ENCODE measurements at regions not wholly inside any gene's neighbourhood (a gene's known extent, or its start where the extent isn't known, plus 50 kb on each side); places are given as distances from the start of the nearest gene placed in this dataset.

GRCh38 chr18:78128004-78128403 lies 851.6 kb upstream of the SALL3 start:
- Histone ChIP-seq H3K36me3 (ENCODE audit: insufficient read depth, insufficient read length, low read length) (no peaks in the 10 kb centered on the region), H3K9me3 (ENCODE audit: insufficient read depth, low read length) (no peaks in the 10 kb centered on the region), H3K4me1 (ENCODE audit: insufficient read depth, insufficient read length) (no peaks in the 10 kb centered on the region), H3K4me3 (ENCODE audit: insufficient read length, low read depth) (no peak overlapping the region), H3K27me3 (ENCODE audit: insufficient read depth, insufficient read length) (peaks cover 100% of the 10 kb centered on the region), H3K9ac (ENCODE audit: insufficient read length, low read depth) (no peak overlapping the region)
- DNase-seq (ENCODE audit: low read depth, low spot score) = no peak
- TF ChIP-seq YY1 (IDR thresholded peaks at IDR 0.05; ENCODE audit: insufficient read depth, insufficient read length) (no peak), SUZ12 (IDR thresholded peaks at IDR 0.05; ENCODE audit: extremely low read depth, insufficient read depth, insufficient read length) (no peak)

DNA sequence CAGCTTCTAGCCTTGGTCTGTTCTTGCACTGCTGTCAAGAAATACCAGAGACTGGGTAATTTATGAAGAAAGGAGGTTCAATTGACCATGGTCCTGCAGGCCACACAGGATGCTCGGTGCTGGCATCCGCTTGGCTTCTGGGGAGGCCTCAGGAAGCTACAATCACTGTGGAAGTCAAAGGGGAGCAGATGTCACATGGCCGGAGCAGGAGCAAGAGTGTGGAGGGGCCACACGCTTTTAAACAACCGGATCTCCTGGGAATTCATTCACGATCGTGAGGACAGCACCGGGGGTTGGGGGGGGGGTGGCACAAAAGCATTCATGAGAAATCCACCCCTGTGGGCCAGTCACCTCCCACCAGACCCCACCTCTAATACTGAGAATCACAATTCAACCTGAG lies 850.4 kb upstream of the SALL3 start:
- no peak overlapping the region for H3K4me3 ChIP-seq (ENCODE audit: insufficient read length, low read depth)
- no peaks in the 10 kb centered on the region for H3K4me1 ChIP-seq (ENCODE audit: insufficient read depth, insufficient read length)
- no peaks in the 10 kb centered on the region for H3K9me3 ChIP-seq (ENCODE audit: insufficient read depth, low read length)
- H3K9ac ChIP-seq (ENCODE audit: insufficient read length, low read depth) = no peak overlapping the region
- no peak for DNase-seq (ENCODE audit: low read depth, low spot score)
- peaks cover 100% of the 10 kb centered on the region for H3K27me3 ChIP-seq (ENCODE audit: insufficient read depth, insufficient read length)
- TF ChIP-seq YY1 (IDR thresholded peaks at IDR 0.05; ENCODE audit: insufficient read depth, insufficient read length) (no peak), SUZ12 (IDR thresholded peaks at IDR 0.05; ENCODE audit: extremely low read depth, insufficient read depth, insufficient read length) (no peak), ZNF274 (IDR thresholded peaks at IDR 0.05; ENCODE audit: low read depth, low read length) (no peak)
- H3K36me3 ChIP-seq (ENCODE audit: insufficient read depth, insufficient read length, low read length) = no peaks in the 10 kb centered on the region

DNA sequence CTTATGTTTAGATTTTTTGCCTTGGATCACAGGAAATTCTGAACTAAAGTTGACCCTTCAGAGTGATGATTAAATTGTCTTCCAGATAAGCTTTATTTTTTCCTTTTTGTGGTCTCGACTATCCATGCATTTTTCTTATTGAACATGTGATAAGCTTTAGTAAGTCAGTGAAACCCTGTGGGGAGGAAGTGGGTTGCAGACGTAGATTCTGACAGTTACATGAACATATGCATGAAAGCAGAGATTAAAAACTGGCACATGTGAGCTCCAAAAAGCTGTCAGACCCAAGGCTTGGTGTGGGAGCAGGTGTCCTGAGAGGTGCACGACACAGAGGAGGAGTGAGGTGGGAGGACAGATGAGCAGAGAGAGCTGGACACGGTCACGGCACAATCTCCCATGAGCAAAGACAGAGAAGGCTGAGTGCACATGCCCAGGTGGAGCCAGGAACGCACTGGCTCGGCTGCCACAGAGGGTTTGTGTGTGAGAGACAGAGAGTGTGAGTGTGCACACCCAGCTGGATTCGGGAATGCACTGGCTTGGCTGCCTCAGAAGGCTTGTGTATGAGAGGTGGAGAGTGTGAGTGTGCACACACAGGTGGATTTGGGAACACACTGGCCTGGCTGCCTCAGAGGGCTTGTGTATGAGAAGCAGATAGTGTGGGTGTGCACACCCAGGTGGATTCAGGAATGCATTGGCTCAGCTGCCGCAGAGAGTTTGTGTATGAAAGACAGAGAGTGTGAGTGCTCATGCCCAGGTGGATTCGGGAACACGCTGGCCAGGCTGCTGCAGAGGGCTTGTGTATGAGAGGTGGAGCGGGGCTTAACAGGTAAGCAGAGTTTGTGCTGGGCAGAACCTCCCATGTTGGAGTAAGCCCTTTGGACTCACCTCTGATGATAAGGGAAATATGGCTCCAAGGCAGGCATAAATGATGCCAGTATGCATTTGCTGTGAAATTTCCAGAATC lies 849.1 kb upstream of the SALL3 start:
- no peaks in the 10 kb centered on the region for H3K4me1 ChIP-seq (ENCODE audit: insufficient read depth, insufficient read length)
- H3K27me3 ChIP-seq (ENCODE audit: insufficient read depth, insufficient read length) = peaks cover 100% of the 10 kb centered on the region
- H3K4me3 ChIP-seq (ENCODE audit: insufficient read length, low read depth) = no peak overlapping the region
- DNase-seq (ENCODE audit: low read depth, low spot score) = no peak
- H3K36me3 ChIP-seq (ENCODE audit: insufficient read depth, insufficient read length, low read length) = no peaks in the 10 kb centered on the region
- H3K9ac ChIP-seq (ENCODE audit: insufficient read length, low read depth) = no peak overlapping the region
- 0 out of 2 replicates have a peak, but pooled peaks cover 2% of the 10 kb centered on the region for H3K9me3 ChIP-seq (ENCODE audit: insufficient read depth, low read length)
- TF ChIP-seq SUZ12 (IDR thresholded peaks at IDR 0.05; ENCODE audit: extremely low read depth, insufficient read depth, insufficient read length) = no peak
- no peak for TF ChIP-seq YY1 (IDR thresholded peaks at IDR 0.05; ENCODE audit: insufficient read depth, insufficient read length)
- no peak for TF ChIP-seq ZNF274 (IDR thresholded peaks at IDR 0.05; ENCODE audit: low read depth, low read length)

DNA sequence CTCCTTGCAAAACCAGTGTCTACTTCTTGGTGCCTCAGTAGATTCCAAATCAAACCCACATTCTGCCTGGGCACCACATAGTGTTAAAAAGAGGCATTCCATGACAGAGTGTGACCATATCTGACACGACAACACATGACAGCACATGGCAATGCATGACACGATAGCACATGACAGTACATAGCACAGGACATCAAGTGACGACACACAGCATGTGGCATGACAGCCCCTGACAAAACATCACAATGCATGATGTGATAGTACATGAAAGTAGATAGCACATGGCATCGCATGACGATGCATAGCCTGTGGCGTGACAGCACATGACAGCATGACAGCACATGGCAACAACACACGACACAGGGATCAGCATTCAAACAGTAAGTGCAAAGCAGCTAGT lies 845.9 kb upstream of the SALL3 start:
- TF ChIP-seq YY1 (IDR thresholded peaks at IDR 0.05; ENCODE audit: insufficient read depth, insufficient read length) = no peak
- TF ChIP-seq SUZ12 (IDR thresholded peaks at IDR 0.05; ENCODE audit: extremely low read depth, insufficient read depth, insufficient read length) = no peak
- TF ChIP-seq ZNF274 (IDR thresholded peaks at IDR 0.05; ENCODE audit: low read depth, low read length) = no peak
- H3K4me1 ChIP-seq (ENCODE audit: insufficient read depth, insufficient read length) = peaks cover 4% of the 10 kb centered on the region
- H3K9me3 ChIP-seq (ENCODE audit: insufficient read depth, low read length) = 0 out of 2 replicates have a peak, but pooled peaks cover 7% of the 10 kb centered on the region
- H3K9ac ChIP-seq (ENCODE audit: insufficient read length, low read depth) = no peak overlapping the region
- H3K36me3 ChIP-seq (ENCODE audit: insufficient read depth, insufficient read length, low read length) = no peaks in the 10 kb centered on the region
- DNase-seq (ENCODE audit: low read depth, low spot score) = no peak
- no peak overlapping the region for H3K4me3 ChIP-seq (ENCODE audit: insufficient read length, low read depth)
- H3K27me3 ChIP-seq (ENCODE audit: insufficient read depth, insufficient read length) = peaks cover 100% of the 10 kb centered on the region

DNA sequence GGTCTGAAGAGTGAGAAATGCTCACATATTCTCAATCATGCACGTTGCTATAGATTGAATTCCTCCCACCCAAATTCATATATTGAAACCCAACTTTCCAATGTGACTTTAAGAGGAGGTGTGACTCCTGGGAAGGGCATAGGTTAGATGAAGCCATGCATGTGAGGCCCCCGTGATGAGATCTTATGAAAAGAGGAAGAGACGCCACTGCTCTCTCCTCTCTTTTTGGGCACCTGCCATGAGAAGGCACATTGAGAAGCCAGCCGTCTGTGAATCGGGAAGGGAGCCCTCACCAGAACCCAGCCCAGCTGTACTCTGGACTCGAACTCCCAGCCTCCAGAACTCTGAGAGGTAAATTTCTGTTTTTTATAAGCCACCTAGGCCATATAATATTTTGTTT lies 842.6 kb upstream of the SALL3 start:
- peaks cover 98% of the 10 kb centered on the region for H3K27me3 ChIP-seq (ENCODE audit: insufficient read depth, insufficient read length)

GRCh38 chr18:78138983-78139496 lies 840.6 kb upstream of the SALL3 start:
- Histone ChIP-seq H3K4me1 (ENCODE audit: insufficient read depth, insufficient read length) (peaks cover 10% of the 10 kb centered on the region), H3K4me3 (ENCODE audit: insufficient read length, low read depth) (no peak overlapping the region), H3K36me3 (ENCODE audit: insufficient read depth, insufficient read length, low read length) (no peaks in the 10 kb centered on the region), H3K9me3 (ENCODE audit: insufficient read depth, low read length) (0 out of 2 replicates have a peak, but pooled peaks cover 7% of the 10 kb centered on the region), H3K27me3 (ENCODE audit: insufficient read depth, insufficient read length) (peaks cover 98% of the 10 kb centered on the region), H3K9ac (ENCODE audit: insufficient read length, low read depth) (no peak overlapping the region)
- TF ChIP-seq SUZ12 (IDR thresholded peaks at IDR 0.05; ENCODE audit: extremely low read depth, insufficient read depth, insufficient read length) (no peak), ZNF274 (IDR thresholded peaks at IDR 0.05; ENCODE audit: low read depth, low read length) (no peak), YY1 (IDR thresholded peaks at IDR 0.05; ENCODE audit: insufficient read depth, insufficient read length) (no peak)
- DNase-seq (ENCODE audit: low read depth, low spot score) = peak; percentile 82

More for the DNA sequence above, 842.6 kb upstream of the SALL3 start:
- Histone ChIP-seq H3K36me3 (ENCODE audit: insufficient read depth, insufficient read length, low read length) (no peaks in the 10 kb centered on the region), H3K9ac (ENCODE audit: insufficient read length, low read depth) (no peak overlapping the region), H3K9me3 (ENCODE audit: insufficient read depth, low read length) (0 out of 2 replicates have a peak, but pooled peaks cover 7% of the 10 kb centered on the region), H3K4me1 (ENCODE audit: insufficient read depth, insufficient read length) (peaks cover 10% of the 10 kb centered on the region), H3K4me3 (ENCODE audit: insufficient read length, low read depth) (no peak overlapping the region)
- no peak for DNase-seq (ENCODE audit: low read depth, low spot score)
- TF ChIP-seq YY1 (IDR thresholded peaks at IDR 0.05; ENCODE audit: insufficient read depth, insufficient read length) = no peak
- no peak for TF ChIP-seq SUZ12 (IDR thresholded peaks at IDR 0.05; ENCODE audit: extremely low read depth, insufficient read depth, insufficient read length)
- no peak for TF ChIP-seq ZNF274 (IDR thresholded peaks at IDR 0.05; ENCODE audit: low read depth, low read length)

DNA sequence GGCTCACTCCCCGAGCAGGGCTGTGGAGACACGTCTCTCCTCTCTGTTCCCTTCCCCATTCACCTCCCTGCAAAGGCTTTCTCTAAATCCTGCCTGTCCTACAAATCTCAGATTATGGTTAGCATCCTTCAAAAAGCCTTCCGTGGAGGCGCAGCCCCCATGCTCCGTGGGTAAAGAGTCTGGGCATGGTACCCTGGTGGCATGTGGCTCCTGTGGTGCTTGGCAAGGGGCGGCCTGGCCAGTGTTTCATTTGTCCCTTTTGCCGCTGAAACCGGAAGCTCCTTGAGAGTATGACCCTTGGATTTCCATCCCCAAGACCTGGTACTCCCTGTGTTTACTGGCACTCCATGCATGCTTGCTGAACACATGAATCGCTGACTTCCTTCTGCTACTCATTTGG lies 839.3 kb upstream of the SALL3 start:
- no peak overlapping the region for H3K4me3 ChIP-seq (ENCODE audit: insufficient read length, low read depth)
- H3K9me3 ChIP-seq (ENCODE audit: insufficient read depth, low read length) = 0 out of 2 replicates have a peak, but pooled peaks cover 7% of the 10 kb centered on the region
- peaks cover 98% of the 10 kb centered on the region for H3K27me3 ChIP-seq (ENCODE audit: insufficient read depth, insufficient read length)
- TF ChIP-seq ZNF274 (IDR thresholded peaks at IDR 0.05; ENCODE audit: low read depth, low read length) (no peak), SUZ12 (IDR thresholded peaks at IDR 0.05; ENCODE audit: extremely low read depth, insufficient read depth, insufficient read length) (no peak), YY1 (IDR thresholded peaks at IDR 0.05; ENCODE audit: insufficient read depth, insufficient read length) (no peak)
- DNase-seq (ENCODE audit: low read depth, low spot score) = no peak
- peaks cover 10% of the 10 kb centered on the region for H3K4me1 ChIP-seq (ENCODE audit: insufficient read depth, insufficient read length)
- no peaks in the 10 kb centered on the region for H3K36me3 ChIP-seq (ENCODE audit: insufficient read depth, insufficient read length, low read length)
- H3K9ac ChIP-seq (ENCODE audit: insufficient read length, low read depth) = no peak overlapping the region
